GM18511 (cell line): ENCODE measurements at regions not wholly inside any gene's neighbourhood (a gene's known extent, or its start where the extent isn't known, plus 50 kb on each side); places are given as distances from the start of the nearest gene placed in this dataset.

Experiments used
- ATAC-seq: cut with Tn5 transposase; IDR thresholded peaks from one replicate; pipeline ENCODE4 v1.9.1; 2021; ENCODE audit warnings: mild to moderate bottlenecking, moderate library complexity; ENCODE audit not compliant: unreplicated experiment

GRCh38 chr13:65095161-65096082 is 2134.7 kb downstream of the PCDH9 start:
- no peak for ATAC-seq

GRCh38 chr13:65093357-65093756 is 2136.8 kb downstream of the PCDH9 start:
- ATAC-seq, result no peak

GRCh38 chr13:65091031-65091430 is 2139.1 kb downstream of the PCDH9 start:
- no peak for ATAC-seq

GRCh38 chr13:65090186-65090585 is 2139.9 kb downstream of the PCDH9 start:
- no peak for ATAC-seq

- no peak for ATAC-seq
Observed at GRCh38 chr13:65088906-65089305, 2141.2 kb downstream of the PCDH9 start.

- ATAC-seq, result no peak
Observed at GRCh38 chr13:65085977-65086376, 2144.2 kb downstream of the PCDH9 start.

GRCh38 chr13:65074248-65074647 is 2155.9 kb downstream of the PCDH9 start:
- no peak for ATAC-seq

- no peak for ATAC-seq
Observed at GRCh38 chr13:65064967-65065366, 2165.2 kb downstream of the PCDH9 start.

GRCh38 chr13:65063753-65064152 is 2166.4 kb downstream of the PCDH9 start:
- no peak for ATAC-seq

- no peak for ATAC-seq
Observed at GRCh38 chr13:65057986-65058385, 2172.2 kb downstream of the PCDH9 start.

GRCh38 chr13:65054277-65054676 is 2175.9 kb downstream of the PCDH9 start:
- no peak for ATAC-seq

GRCh38 chr13:65036999-65037398 is 2193.1 kb downstream of the PCDH9 start:
- no peak for ATAC-seq

- no peak for ATAC-seq
Observed at GRCh38 chr13:65035302-65035701, 2194.8 kb downstream of the PCDH9 start.

- ATAC-seq, result no peak
Observed at GRCh38 chr13:65034266-65034665, 2195.9 kb downstream of the PCDH9 start.

- no peak for ATAC-seq
Observed at GRCh38 chr13:65032825-65033224, 2197.3 kb downstream of the PCDH9 start.

GRCh38 chr13:65028101-65028500 is 2202.0 kb downstream of the PCDH9 start:
- no peak for ATAC-seq

- ATAC-seq, result no peak
Observed at GRCh38 chr13:65026505-65026904, 2203.6 kb downstream of the PCDH9 start.

GRCh38 chr13:65011378-65011777 is 2218.8 kb downstream of the PCDH9 start:
- no peak for ATAC-seq

- no peak for ATAC-seq
Observed at GRCh38 chr13:64997438-64997837, 2232.7 kb downstream of the PCDH9 start.

- ATAC-seq, result peak; percentile 93
Observed at GRCh38 chr13:64993514-64994164, 2236.5 kb downstream of the PCDH9 start.

GRCh38 chr13:64992314-64992713 is 2237.8 kb downstream of the PCDH9 start:
- ATAC-seq, result no peak

GRCh38 chr13:64985075-64985474 is 2245.1 kb downstream of the PCDH9 start:
- ATAC-seq, result no peak
